HCT116 (cell line): ENCODE measurements at regions not wholly inside any gene's neighbourhood (a gene's known extent, or its start where the extent isn't known, plus 50 kb on each side); places are given as distances from the start of the nearest gene placed in this dataset.

ENCODE experiments used
- ATAC-seq: fragments of 200-7000 bp; cut with Tn5 transposase; 2 replicates; pipeline ENCODE4 v1.9.1; 2020; ENCODE audit warnings: mild to moderate bottlenecking, moderate library complexity
- BruUV-seq: library from RNA; stranded (reverse); fragments of 400-500 nt; replicated peaks from 2 replicates; lab custom pipeline; 2021; lab: Mats Ljungman, UMichigan
- CTCF ChIA-PET: fragments of 300-600 bp; sonication (Branson Sonifier 250); formaldehyde crosslinking; loops from one replicate; lab custom pipeline; 2021; ENCODE audit warnings: antibody characterized with exemption; lab: Charles Lee
- POLR2A ChIA-PET: fragments of 300-600, 350-600 bp; sonication (Branson Sonifier 250); formaldehyde crosslinking; loops from one replicate; lab custom pipeline; 2021; ENCODE audit warnings: antibody characterized with exemption; lab: Charles Lee
- RAD21 ChIA-PET, 2 experiments: fragments of 300-600 bp; sonication (Branson Sonifier 250); formaldehyde crosslinking; loops; one replicate each; lab custom pipeline; 2023; ENCODE audit warnings: low total read pairs in 2 of 2; ENCODE audit not compliant: uncharacterized antibody in 2 of 2, unreplicated experiment in 2 of 2, low non-redundant PET in 1 of 2; lab: Charles Lee
- DNase-seq: peaks from one replicate; pipeline ENCODE4 v3.0.0-alpha.2; 2010; ENCODE audit warnings: low read depth, low spot score
- H2AFZ ChIP-seq: fragments of 200-600 bp; shearing (Covaris generic), sonication (generic); 2 replicates; pipeline ENCODE4 v1.6.1; 2017; ENCODE audit warnings: low read depth, mixed run types, mixed read lengths, antibody characterized with exemption, low read length; ENCODE audit not compliant: poor library complexity, severe bottlenecking
- H3K27ac ChIP-seq: 2 replicates; pipeline ENCODE4 v1.5.1; 2012; ENCODE audit warnings: low read depth, low read length
- H3K27me3 ChIP-seq: fragments of 200-600 bp; sonication (generic); 2 replicates; pipeline ENCODE4 v1.6.1; 2016; ENCODE audit warnings: mixed run types, low read length, mixed read lengths; ENCODE audit not compliant: insufficient read depth
- H3K36me3 ChIP-seq, 2 experiments: fragments of 200-500 bp in 1 of 2; fragments of 200-600 bp in 1 of 2; sonication (Bioruptor generic) in 1 of 2; sonication (generic) in 1 of 2; 2 replicates each; pipeline versions ENCODE4 v1.5.1 to v1.6.1; 2014 to 2016; ENCODE audit warnings: low read length in 2 of 2, inconsistent platforms in 1 of 2, mixed read lengths in 1 of 2, mixed run types in 1 of 2; ENCODE audit not compliant: insufficient read depth in 2 of 2, control insufficient read depth in 1 of 2
- H3K4me1 ChIP-seq, 2 experiments: fragments of 200-600 bp in 1 of 2; sonication (generic) in 1 of 2; 2 replicates each; pipeline versions ENCODE4 v1.5.1 to v1.6.1; 2012 to 2017; ENCODE audit warnings: low read length in 2 of 2, inconsistent platforms in 1 of 2, mild to moderate bottlenecking in 1 of 2, mixed read lengths in 1 of 2, mixed run types in 1 of 2, moderate library complexity in 1 of 2; ENCODE audit not compliant: insufficient read depth in 2 of 2, control insufficient read depth in 1 of 2
- H3K4me2 ChIP-seq: fragments of 200-600 bp; sonication (generic); 2 replicates; pipeline ENCODE4 v1.6.1; 2017; ENCODE audit warnings: mixed run types, low read length, mixed read lengths
- H3K4me3 ChIP-seq, 2 experiments: fragments of 200-600 bp in 1 of 2; sonication (generic) in 1 of 2; replicated peaks in 1 of 2; 2 replicates each; pipeline ENCODE4 v1.5.1; 2011 to 2016; ENCODE audit warnings: low read length in 2 of 2, control low read depth in 1 of 2, low read depth in 1 of 2, mild to moderate bottlenecking in 1 of 2, mixed read lengths in 1 of 2, mixed run types in 1 of 2
- H3K79me2 ChIP-seq: fragments of 200-600 bp; sonication (generic); 2 replicates; pipeline ENCODE4 v1.6.1; 2017; ENCODE audit warnings: mild to moderate bottlenecking, mixed run types, low read length, moderate library complexity, mixed read lengths; ENCODE audit not compliant: insufficient read depth
- H3K9ac ChIP-seq: fragments of 200-600 bp; sonication (generic); 2 replicates; pipeline ENCODE4 v1.6.1; 2016; ENCODE audit warnings: low read length, mixed read lengths
- H3K9me2 ChIP-seq: fragments of 200-600 bp; sonication (generic), shearing (Covaris generic); 2 replicates; pipeline ENCODE4 v1.6.1; 2017; ENCODE audit warnings: mixed run types, mild to moderate bottlenecking, moderate library complexity; ENCODE audit not compliant: insufficient read depth
- H3K9me3 ChIP-seq, 2 experiments: fragments of 200-500 bp in 1 of 2; fragments of 200-600 bp in 1 of 2; sonication (Bioruptor generic) in 1 of 2; sonication (generic) in 1 of 2; 2 replicates each; pipeline ENCODE4 v1.6.1; 2014 to 2017; ENCODE audit warnings: low read length in 2 of 2, mixed read lengths in 2 of 2, inconsistent platforms in 1 of 2, low read depth in 1 of 2, mild to moderate bottlenecking in 1 of 2, mixed run types in 1 of 2, moderate library complexity in 1 of 2; ENCODE audit not compliant: control insufficient read depth in 1 of 2, insufficient read depth in 1 of 2
- H4K20me1 ChIP-seq: fragments of 200-600 bp; sonication (generic), shearing (Covaris generic); 2 replicates; pipeline ENCODE4 v1.6.1; 2017; ENCODE audit warnings: mixed run types, mild to moderate bottlenecking, moderate library complexity; ENCODE audit not compliant: insufficient read depth
- ELF1 ChIP-seq: IDR thresholded peaks from 2 replicates; pipeline ENCODE4 v1.6.1; 2012; ENCODE audit warnings: low read depth, borderline replicate concordance
- YY1 ChIP-seq: IDR thresholded peaks from 2 replicates; pipeline ENCODE4 v1.6.1; 2011; ENCODE audit warnings: low read length, low read depth, moderate library complexity, mild to moderate bottlenecking; ENCODE audit not compliant: insufficient replicate concordance; ENCODE audit errors: extremely low read depth
- intact Hi-C: fragments of 100-400 bp; cut with micrococcal nuclease; formaldehyde crosslinking; loops from 2 replicates; pipeline ENCODE4 v1.10.0; 2022
- TF ChIP-seq, protein P1 (sequence below): IDR thresholded peaks from 2 replicates; pipeline ENCODE4 v1.6.1; 2012
- TF ChIP-seq, protein P2 (sequence below): IDR thresholded peaks from 2 replicates; pipeline ENCODE4 v1.6.1; 2012; ENCODE audit warnings: low read depth
- TF ChIP-seq, protein P3 (sequence below): IDR thresholded peaks from 2 replicates; pipeline ENCODE4 v1.6.1; 2011; ENCODE audit warnings: mild to moderate bottlenecking, low read length, moderate library complexity; ENCODE audit not compliant: insufficient replicate concordance; ENCODE audit errors: extremely low read depth
- TF ChIP-seq, protein P4 (sequence below): IDR thresholded peaks from 2 replicates; pipeline ENCODE4 v1.6.1; 2012

DNA sequence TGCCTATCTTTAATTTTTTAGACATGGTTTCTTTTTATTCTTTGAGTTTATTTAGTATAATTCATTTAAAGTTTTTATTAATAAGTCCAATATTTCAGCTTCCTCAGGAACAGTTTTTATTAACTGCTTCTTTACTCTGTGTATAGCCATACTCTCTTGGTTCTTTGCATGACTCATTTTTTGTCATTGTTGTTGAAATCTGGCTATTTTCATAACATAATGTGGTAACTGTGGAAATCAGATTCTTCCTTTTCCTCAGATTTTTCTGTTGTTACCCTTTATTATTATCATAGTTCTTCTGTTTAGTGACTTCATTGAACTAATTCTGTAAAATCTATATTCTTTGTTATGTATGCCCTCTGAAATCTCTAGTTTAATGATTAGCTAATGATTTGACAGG is 124.9 kb upstream of the CYSLTR1 start:
- ChIA-PET CTCF (no interaction called here), RAD21 (no interaction called here), POLR2A (no interaction called here)
- no peaks in the 10 kb centered on the region for H3K36me3 ChIP-seq
- H3K27me3 ChIP-seq, result no peaks in the 10 kb centered on the region
- ATAC-seq (no peak), DNase-seq (no peak)
- no peak overlapping the region for H3K9ac ChIP-seq
- H3K4me3 ChIP-seq, result no peak overlapping the region
- no peaks in the 10 kb centered on the region for H3K9me2 ChIP-seq
- TF ChIP-seq, protein P1, sequence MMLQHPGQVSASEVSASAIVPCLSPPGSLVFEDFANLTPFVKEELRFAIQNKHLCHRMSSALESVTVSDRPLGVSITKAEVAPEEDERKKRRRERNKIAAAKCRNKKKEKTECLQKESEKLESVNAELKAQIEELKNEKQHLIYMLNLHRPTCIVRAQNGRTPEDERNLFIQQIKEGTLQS, result no peak
- BruUV-seq, result no TSS peak
- H3K4me1 ChIP-seq, result no peaks in the 10 kb centered on the region
- H3K9me3 ChIP-seq, result no peaks in the 10 kb centered on the region
- H2AFZ ChIP-seq, result no peak overlapping the region
- no peaks in the 10 kb centered on the region for H4K20me1 ChIP-seq
- no peaks in the 10 kb centered on the region for H3K79me2 ChIP-seq
- intact Hi-C loops, result no loop called here
- no peak overlapping the region for H3K27ac ChIP-seq
- no peak overlapping the region for H3K4me2 ChIP-seq

DNA sequence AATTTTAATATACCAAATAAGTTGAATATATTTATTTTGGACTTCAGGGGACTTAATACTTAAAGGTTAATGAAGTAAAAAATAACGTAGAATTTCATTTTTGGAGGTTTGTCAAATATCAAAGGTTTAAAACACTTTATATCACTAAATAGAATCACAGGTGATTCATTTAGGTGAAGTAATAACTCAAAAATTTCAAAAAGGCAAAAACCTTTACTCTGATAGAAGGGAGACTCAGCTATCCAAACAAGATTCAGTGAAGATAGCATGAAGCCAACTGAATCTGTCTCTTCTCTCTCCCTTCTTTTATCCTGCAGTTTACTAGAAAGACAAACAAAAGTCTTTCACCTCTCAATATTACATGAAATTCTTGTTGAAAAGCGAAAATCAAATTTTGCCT is 110.2 kb upstream of the CYSLTR1 start:
- no peaks in the 10 kb centered on the region for H4K20me1 ChIP-seq
- RAD21 ChIA-PET, result no interaction called here
- DNase-seq (no peak), ATAC-seq (no peak)
- no peak overlapping the region for H2AFZ ChIP-seq
- no peaks in the 10 kb centered on the region for H3K9me3 ChIP-seq
- no peak for TF ChIP-seq YY1
- TF ChIP-seq, protein P1, result no peak
- TF ChIP-seq, protein P2, sequence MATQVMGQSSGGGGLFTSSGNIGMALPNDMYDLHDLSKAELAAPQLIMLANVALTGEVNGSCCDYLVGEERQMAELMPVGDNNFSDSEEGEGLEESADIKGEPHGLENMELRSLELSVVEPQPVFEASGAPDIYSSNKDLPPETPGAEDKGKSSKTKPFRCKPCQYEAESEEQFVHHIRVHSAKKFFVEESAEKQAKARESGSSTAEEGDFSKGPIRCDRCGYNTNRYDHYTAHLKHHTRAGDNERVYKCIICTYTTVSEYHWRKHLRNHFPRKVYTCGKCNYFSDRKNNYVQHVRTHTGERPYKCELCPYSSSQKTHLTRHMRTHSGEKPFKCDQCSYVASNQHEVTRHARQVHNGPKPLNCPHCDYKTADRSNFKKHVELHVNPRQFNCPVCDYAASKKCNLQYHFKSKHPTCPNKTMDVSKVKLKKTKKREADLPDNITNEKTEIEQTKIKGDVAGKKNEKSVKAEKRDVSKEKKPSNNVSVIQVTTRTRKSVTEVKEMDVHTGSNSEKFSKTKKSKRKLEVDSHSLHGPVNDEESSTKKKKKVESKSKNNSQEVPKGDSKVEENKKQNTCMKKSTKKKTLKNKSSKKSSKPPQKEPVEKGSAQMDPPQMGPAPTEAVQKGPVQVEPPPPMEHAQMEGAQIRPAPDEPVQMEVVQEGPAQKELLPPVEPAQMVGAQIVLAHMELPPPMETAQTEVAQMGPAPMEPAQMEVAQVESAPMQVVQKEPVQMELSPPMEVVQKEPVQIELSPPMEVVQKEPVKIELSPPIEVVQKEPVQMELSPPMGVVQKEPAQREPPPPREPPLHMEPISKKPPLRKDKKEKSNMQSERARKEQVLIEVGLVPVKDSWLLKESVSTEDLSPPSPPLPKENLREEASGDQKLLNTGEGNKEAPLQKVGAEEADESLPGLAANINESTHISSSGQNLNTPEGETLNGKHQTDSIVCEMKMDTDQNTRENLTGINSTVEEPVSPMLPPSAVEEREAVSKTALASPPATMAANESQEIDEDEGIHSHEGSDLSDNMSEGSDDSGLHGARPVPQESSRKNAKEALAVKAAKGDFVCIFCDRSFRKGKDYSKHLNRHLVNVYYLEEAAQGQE, result no peak
- TF ChIP-seq, protein P3, sequence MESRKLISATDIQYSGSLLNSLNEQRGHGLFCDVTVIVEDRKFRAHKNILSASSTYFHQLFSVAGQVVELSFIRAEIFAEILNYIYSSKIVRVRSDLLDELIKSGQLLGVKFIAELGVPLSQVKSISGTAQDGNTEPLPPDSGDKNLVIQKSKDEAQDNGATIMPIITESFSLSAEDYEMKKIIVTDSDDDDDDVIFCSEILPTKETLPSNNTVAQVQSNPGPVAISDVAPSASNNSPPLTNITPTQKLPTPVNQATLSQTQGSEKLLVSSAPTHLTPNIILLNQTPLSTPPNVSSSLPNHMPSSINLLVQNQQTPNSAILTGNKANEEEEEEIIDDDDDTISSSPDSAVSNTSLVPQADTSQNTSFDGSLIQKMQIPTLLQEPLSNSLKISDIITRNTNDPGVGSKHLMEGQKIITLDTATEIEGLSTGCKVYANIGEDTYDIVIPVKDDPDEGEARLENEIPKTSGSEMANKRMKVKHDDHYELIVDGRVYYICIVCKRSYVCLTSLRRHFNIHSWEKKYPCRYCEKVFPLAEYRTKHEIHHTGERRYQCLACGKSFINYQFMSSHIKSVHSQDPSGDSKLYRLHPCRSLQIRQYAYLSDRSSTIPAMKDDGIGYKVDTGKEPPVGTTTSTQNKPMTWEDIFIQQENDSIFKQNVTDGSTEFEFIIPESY, result no peak
- TF ChIP-seq, protein P4, sequence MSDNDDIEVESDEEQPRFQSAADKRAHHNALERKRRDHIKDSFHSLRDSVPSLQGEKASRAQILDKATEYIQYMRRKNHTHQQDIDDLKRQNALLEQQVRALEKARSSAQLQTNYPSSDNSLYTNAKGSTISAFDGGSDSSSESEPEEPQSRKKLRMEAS, result no peak
- TF ChIP-seq ELF1, result no peak
- BruUV-seq, result no TSS peak
- POLR2A ChIA-PET, result no interaction called here
- no peak overlapping the region for H3K4me3 ChIP-seq
- H3K79me2 ChIP-seq, result no peaks in the 10 kb centered on the region
- CTCF ChIA-PET, result no interaction called here
- no peak overlapping the region for H3K9ac ChIP-seq
- H3K36me3 ChIP-seq, result no peaks in the 10 kb centered on the region
- no peaks in the 10 kb centered on the region for H3K9me2 ChIP-seq
- H3K27me3 ChIP-seq, result no peaks in the 10 kb centered on the region
- H3K4me2 ChIP-seq, result no peak overlapping the region
- no peaks in the 10 kb centered on the region for H3K4me1 ChIP-seq
- intact Hi-C loops, result no loop called here
- H3K27ac ChIP-seq, result no peak overlapping the region
